Skin epidermis (tissue), 12 donors: ENCODE measurements at regions not wholly inside any gene's neighbourhood (a gene's known extent, or its start where the extent isn't known, plus 50 kb on each side); places are given as distances from the start of the nearest gene placed in this dataset.

Experiments
- H3K27ac ChIP-seq, 21 experiments: fragments of 200-600 bp; sonication (generic) in 11 of 21; one replicate each; pipeline ENCODE4 v1.5.0; 2020; ENCODE audit warnings: mild to moderate bottlenecking in 3 of 21, inconsistent platforms in 2 of 21, moderate library complexity in 2 of 21
- H3K4me3 ChIP-seq, 7 experiments: fragments of 200-600 bp; sonication (generic) in 2 of 7; one replicate each; pipeline ENCODE4 v1.5.0; 2020; ENCODE audit warnings: inconsistent platforms in 2 of 7, mild to moderate bottlenecking in 2 of 7, moderate library complexity in 1 of 7

DNA sequence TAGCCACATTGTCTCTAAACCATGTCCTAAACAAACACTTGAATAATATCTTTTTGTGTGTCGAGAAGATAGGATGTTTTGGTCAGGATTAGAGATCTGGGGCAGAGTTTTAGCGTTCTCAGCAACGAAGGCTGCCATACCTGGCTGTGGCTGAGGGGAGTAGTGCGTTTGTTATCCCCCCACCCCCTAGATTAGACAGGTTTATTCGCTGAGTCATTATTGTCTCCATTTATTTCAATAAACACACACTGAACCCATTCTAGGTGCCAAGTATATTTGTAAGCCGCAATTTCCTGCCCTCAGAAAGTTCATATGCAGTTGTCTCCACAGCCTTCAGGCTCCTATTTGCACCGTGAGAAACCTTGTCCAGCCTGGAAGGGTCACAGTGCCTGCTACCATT, 1684.8 kb upstream of the TENM3 start:
- H3K27ac ChIP-seq = no peak overlapping the region

DNA sequence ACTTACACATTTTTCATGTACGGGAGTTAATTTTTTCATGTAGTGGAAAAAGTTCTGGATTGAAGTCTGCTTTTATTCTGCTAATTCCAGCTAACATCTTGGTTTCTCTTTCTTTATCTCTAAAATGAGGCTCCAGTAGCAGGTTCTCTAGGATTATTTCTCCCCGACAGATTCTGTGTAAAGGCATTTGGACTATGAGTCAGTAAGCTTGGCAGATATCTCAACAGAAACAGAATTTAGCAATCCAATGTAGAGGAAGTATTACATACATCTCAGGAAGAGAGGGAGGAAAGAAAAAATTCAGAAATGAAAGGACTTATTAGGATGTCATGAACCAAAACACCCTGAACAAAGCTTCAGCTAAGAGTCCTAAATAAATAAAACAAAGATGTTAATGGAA, 1682.3 kb upstream of the TENM3 start:
- H3K27ac ChIP-seq = no peak overlapping the region

More for the DNA sequence above, 1684.8 kb upstream of the TENM3 start:
- H3K4me3 ChIP-seq = no peak overlapping the region

DNA sequence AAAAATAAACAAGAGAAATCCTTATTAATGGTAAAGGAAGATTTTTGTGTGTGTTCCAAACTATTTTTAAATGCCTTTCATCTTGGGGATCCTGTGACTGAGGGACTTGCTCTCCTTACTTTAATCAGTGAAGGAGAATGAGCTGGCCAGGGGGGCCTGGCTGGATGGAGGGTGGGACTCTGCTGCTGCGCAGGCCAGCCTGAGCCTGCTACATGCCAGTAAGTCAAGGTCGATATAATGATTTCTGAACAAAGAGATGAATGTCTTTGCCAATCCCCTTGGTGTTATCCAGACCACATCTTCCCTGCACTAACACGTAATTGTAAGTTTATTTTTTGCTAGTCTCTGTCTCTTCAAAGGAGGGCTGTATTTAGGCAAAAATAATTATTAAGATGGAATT, 1679.2 kb upstream of the TENM3 start:
- H3K4me3 ChIP-seq = no peak overlapping the region

More for the DNA sequence above, 1682.3 kb upstream of the TENM3 start:
- no peak overlapping the region for H3K4me3 ChIP-seq

DNA sequence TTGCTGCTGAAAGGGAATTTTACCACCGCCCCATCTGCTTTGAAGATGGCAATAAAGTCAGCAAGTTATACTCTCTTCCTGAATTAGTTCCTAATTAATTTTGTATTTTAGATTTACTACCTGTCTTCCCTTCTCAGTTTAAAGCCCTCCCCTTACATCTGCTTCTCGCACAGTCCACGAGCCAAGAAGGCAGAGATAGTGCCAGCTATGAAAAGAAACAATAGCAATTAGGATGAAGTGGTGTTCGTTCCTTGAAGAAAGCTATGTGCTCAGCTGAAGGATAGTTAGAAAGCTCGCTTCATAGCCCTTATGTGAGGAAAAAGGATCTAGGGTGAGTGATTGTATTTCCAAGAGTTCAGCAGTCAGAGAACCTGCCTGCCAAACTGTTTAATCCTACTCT, 1678.8 kb upstream of the TENM3 start:
- H3K27ac ChIP-seq = no peak overlapping the region
- H3K4me3 ChIP-seq = no peak overlapping the region

More for the DNA sequence above, 1679.2 kb upstream of the TENM3 start:
- H3K27ac ChIP-seq = no peak overlapping the region

DNA sequence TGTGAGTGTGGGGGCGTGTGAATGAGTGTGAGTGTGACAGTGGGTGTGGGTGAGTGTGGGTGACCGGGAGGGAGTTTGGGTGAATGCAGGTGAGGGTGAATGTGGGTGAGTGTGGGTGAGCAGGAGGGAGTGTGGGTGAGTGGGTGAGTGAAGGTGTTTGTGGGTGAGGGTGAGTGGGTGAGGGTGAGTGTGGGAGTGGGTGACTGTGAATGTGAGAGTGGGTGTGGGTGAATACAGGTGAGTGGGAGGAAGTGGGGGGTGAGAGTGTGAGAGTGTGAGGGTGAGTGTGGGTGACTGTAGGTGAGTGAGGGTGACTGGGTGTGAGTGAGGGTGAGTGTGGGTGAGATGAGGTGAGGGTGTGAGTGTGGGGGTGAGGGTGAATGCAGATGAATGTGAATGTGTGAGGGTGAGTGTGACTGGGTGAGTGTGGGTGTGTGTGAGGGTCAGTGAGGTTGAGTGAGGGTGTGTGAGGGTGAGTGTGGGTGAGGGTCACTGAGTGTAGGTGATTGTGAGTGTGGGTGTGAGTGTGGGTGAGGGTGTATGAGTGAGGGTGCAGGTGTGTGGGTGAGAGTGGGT, 1677.3 kb upstream of the TENM3 start:
- Histone ChIP-seq H3K4me3 (no peak overlapping the region), H3K27ac (no peak overlapping the region)

DNA sequence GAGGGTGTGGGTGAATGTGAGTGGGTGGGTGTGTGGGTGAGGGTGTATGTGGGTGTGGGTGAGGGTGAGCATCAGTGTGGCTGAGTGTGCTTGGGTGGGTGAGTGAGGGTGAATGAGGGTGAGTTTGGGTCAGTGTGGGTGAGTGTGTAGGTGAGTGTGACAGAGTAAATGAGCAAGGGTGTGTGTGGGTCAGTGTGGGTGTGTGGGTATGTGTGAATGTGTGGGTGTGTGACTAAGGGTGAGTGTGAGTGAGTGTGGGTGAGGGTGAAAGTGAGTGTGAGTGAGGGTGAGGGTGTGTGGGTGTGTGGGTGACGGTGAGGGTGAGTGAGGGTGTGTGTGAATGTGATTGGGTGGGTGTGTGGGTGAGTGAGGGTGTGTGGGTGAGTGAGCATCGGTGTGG, 1676.7 kb upstream of the TENM3 start:
- Histone ChIP-seq H3K27ac (no peak overlapping the region), H3K4me3 (no peak overlapping the region)

DNA sequence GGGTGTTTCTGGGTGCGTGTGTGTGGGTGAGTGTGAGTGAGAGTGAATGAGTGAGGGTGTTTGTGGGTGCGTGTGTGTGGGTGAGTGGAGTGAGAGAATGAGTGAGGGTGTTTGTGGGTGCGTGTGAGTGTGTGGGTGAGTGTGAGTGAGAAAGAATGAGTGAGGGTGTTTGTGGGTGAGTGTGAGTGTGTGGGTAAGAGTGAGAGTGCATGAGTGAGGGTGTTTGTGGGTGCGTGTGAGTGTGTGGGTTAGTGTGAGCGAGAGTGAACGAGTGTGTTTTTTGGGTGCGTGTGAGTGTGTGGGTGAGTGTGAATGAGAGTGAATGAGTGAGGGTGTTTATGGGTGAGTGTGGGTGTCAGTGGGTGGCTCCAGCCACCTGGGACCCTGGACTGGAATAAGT, 1676.1 kb upstream of the TENM3 start:
- no peak overlapping the region for H3K27ac ChIP-seq

DNA sequence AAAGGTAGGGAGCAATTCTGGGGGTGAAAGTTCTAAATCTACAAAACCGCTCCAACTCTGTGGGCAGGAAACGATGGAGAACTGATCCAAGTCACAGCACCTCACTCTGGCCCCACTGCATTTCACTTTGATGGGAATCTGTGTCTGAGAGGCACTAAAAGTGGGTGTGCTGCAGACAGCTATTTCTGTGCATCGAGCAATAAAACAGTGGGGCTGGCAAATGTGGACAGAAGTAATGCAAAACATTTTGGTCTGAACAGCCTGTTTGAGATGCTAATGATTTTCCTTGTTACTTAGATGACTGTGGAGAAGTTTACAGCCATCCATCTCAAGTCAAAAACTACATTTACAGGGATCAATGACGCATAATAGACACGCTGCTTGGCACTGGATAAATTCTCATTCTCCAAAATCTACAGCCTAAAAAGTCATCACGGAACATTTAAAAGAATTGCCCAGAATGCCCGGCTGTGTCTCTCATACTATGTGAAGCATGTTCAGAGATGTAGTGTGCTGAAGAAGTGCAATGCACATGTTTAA, 1671.6 kb upstream of the TENM3 start:
- Histone ChIP-seq H3K4me3 (no peak overlapping the region), H3K27ac (no peak overlapping the region)

More for the DNA sequence above, 1676.1 kb upstream of the TENM3 start:
- H3K4me3 ChIP-seq = no peak overlapping the region

DNA sequence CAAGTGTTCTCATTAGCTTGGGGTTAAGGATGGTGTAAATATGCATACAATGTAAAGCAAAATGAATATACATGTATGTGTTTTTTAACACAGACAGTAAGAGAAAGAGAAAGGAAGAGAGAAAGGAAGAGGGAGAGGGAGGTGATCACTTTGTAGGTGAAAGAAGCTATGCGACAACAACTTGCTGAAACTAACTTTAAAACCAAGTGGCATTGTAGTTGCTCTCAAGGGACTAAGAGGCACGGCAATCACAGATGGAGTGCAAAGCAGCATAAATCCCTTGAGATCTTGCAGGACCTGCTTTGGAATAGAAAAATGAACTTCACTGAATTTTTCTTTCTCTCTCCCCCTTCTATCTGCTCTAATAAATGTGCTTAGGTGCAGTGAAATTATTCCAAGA, 1665.0 kb upstream of the TENM3 start:
- no peak overlapping the region for H3K27ac ChIP-seq

DNA sequence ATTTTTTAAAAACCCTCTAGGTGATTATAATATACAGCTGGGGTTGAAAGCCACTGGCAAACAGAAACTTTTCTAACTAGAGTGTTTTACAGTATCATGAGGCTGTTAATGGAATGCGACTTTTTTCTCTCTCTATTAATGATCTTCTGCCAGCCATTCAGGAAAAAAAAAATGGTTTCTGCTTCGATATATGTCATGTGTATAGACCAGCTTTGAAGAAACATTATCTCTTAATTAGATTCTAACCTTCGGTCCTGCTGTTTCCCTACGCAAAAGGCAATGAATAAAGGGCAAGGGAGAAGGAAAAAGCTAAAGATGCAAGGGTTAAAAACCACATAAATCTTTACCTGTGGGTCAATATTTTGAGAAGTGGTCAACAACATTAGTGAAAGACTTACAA, 1662.1 kb upstream of the TENM3 start:
- H3K27ac ChIP-seq = no peak overlapping the region

More for the DNA sequence above, 1665.0 kb upstream of the TENM3 start:
- no peak overlapping the region for H3K4me3 ChIP-seq

DNA sequence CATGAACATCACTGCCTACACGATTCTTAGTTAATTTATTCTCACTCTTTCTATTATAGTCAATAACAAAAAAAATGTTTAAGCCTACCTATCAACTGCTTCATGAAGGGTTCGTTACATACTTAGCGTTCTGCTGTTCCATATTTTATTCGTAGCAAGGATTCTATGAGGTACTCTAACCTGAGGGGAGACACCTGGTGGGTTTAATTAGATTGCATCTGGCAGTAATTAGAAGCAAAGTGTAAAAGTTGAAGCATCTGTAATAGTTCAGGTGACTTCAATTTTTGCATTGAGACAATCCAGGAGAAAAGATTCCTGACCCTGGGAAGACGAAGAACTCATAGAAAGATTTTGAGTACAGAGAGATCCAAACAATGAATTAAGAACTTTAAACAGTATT, 1655.8 kb upstream of the TENM3 start:
- no peak overlapping the region for H3K4me3 ChIP-seq
- H3K27ac ChIP-seq = no peak overlapping the region

More for the DNA sequence above, 1662.1 kb upstream of the TENM3 start:
- no peak overlapping the region for H3K4me3 ChIP-seq

DNA sequence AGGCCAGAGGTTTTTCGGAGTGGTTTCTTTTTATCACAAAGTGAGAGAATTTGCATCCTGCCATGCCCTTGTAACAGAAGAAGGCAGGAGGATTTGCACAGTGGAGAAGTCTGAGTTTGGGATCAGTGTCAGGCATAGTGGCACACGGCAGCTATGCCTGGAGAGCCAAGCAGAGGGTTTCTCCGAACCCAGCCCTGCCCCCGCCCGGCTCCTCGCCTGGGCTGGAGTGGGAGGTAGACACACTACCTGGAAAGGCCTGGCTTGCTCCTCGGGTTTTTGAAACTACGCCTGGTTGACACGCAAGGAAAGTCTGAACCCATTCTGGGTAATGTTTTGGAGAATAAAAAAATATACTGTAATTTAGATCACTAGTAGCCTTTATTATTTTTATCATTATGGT, 1653.6 kb upstream of the TENM3 start:
- H3K27ac ChIP-seq = no peak overlapping the region

DNA sequence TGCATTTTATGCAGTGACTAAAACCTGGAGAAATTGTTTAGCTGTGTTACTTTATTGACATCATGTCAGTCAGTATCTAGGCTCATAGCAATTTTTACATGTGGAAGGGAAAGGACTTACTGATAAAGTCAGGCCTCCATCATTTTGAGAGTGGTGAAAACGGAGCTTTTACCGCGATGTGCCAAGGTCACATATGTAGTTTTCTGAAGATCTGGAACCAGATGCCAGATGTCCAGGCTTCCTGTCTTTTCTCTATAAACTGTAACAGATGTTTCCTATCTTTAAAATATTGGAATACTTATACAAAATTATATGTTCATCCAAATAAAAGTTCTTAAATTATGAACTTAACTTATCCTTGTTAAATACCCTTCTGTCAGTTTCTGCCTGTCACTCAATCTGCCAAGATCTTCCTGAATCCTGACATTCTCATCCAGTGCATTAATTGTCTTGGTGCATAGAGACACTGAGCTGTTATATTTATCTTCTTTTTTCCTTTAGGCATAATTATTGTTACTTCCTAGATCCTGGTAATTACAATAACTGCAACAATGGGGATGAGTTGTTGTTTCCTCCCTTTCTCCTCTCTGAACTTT, 1646.2 kb upstream of the TENM3 start:
- H3K27ac ChIP-seq = no peak overlapping the region
- no peak overlapping the region for H3K4me3 ChIP-seq

More for the DNA sequence above, 1653.6 kb upstream of the TENM3 start:
- no peak overlapping the region for H3K4me3 ChIP-seq

DNA sequence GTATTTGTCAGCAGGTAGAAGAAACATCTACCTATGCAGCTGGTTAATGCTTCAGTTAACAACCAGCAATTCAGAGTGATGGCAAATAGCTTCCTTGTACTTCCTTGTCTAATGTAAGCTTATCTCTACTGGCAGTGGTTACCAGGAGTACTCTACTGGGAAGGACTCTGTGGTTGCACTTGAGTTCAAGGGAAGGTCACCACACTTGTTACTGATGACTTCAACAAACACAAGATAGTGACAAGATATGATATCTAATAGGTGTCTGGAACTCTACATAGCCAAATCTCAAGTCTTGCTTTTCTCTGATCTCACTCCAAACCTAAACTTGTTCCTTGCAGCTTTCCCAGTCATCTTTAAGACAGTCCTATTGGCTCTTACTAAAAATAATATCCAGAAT, 1644.9 kb upstream of the TENM3 start:
- Histone ChIP-seq H3K27ac (no peak overlapping the region), H3K4me3 (no peak overlapping the region)

DNA sequence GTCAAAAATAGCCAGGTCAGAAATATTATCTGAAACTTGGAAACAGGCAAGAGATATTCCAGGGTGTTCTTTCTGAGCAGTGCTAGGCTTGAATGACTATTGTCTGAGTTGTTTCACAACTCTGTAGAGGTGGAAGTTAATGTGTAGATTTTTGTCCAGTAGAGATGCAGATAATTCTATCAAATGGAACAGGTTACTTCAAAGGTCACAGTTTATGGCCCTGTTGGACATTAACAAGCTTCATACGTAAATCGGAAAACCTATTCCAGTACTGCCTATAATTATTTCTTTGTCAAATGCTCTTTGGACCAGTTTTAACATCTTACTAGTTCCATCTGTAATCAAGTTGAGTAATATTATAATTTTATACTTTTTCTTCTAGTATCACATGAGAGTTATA, 1639.4 kb upstream of the TENM3 start:
- Histone ChIP-seq H3K27ac (no peak overlapping the region), H3K4me3 (no peak overlapping the region)

DNA sequence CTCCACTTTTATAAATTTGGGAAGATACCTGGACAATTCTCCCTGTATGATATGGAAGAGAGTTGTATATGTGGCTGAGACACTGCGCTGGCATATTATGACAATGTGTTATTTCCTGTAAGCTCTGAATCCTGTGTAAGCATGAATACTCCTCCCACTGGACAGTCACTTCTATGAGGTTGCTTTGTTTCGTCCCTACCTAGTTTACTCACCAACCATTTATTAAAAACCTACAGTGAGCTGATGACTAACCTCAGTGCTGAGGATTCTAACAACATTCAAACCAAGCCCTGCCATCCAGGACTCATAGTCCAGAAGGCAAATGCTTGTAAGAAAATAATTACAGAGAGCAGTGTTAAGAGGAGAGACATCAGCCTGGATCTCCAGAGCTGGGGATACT, 1632.9 kb upstream of the TENM3 start:
- Histone ChIP-seq H3K4me3 (no peak overlapping the region), H3K27ac (no peak overlapping the region)

DNA sequence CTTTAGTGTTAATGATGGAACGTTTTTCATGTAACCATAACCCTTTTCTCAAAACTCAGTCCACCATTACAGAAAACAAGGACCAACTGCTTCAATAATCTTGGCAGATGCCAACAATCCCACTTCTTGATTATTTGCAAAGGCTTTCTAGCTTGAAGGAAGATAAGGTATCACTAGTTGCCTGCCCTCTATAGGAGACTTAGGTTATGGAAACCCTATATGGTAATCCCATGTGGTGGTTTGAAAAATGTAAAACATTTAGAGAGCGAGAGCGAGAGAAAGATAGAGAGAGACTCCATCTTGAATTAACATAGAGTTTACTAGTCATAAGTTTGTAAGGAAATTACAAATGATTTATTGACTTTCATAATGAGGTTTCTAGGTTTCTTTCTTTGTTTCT, 1627.5 kb upstream of the TENM3 start:
- no peak overlapping the region for H3K4me3 ChIP-seq

DNA sequence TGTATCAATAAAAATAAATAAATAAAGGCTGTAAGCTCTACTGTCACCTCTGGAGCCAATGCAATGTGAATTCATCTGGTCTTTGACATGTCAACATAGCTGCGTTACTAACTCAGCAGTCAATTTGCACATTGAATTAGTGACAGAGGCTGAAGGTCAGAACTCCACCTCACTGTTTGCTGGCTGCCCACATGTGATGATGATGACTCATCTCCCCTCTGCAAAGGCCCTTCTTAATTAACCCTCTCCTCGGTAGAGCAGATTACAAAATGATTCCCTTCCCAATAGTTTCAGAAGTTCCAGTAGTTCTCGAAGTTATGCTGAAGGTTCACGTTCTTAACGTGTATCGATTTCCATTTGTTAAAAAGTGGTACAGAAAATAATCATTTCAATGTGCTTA, 1626.0 kb upstream of the TENM3 start:
- Histone ChIP-seq H3K27ac (no peak overlapping the region), H3K4me3 (no peak overlapping the region)

More for the DNA sequence above, 1627.5 kb upstream of the TENM3 start:
- no peak overlapping the region for H3K27ac ChIP-seq

DNA sequence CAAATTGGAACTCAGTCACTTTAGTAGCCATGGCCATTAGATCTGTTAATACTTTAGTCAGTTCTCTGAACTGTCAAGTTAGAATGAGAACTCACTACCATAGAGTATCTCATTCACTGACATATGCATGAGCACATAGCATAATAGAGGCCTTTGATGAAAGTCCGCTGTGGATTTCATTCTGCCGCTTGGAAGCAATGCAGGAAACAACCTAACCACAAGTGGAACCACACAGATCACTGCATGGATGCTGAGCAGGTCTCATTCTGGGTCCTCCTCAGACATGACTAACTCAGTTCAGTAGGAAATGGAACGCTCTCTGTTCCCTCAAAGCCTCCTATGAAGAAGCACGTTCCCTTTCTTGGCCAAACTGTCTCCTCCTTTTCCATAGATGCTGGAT, 1624.8 kb upstream of the TENM3 start:
- no peak overlapping the region for H3K27ac ChIP-seq
- no peak overlapping the region for H3K4me3 ChIP-seq

DNA sequence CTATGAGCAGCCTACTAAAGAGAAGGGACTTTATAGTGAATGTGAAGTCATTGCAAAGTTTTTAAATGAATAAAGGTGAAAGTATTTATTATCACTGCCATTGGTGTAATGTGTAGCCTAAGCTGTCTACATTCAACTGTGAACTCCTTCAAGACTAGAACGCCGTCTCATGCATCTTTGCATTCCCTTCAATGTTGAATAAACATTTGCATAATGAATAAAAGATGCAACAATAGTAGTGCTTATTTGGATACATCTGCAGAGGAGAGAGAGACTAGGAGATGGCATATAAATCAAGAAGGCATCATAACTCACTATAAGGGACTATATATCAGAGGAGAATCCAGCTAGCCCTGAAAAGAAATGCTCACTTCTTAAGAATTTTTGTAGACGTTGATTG, 1623.8 kb upstream of the TENM3 start:
- Histone ChIP-seq H3K4me3 (no peak overlapping the region), H3K27ac (no peak overlapping the region)

DNA sequence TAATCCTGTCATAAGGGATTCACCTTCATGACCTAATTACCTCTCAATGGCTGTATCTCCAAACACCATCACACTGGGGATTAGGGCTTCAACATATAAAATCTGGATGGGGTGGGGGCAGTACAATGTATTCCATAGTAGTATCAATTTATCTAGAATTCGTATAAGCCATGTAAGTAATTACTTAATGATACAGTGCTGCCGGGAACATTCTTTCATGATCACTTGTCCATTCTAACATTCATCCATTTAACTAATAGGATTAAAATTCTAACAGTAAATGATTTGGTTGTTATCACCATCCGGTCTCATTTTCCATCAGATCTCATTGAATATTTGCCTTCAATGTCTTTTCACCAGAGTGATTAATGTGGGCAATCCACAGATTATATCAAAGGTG, 1620.9 kb upstream of the TENM3 start:
- Histone ChIP-seq H3K27ac (no peak overlapping the region), H3K4me3 (no peak overlapping the region)

DNA sequence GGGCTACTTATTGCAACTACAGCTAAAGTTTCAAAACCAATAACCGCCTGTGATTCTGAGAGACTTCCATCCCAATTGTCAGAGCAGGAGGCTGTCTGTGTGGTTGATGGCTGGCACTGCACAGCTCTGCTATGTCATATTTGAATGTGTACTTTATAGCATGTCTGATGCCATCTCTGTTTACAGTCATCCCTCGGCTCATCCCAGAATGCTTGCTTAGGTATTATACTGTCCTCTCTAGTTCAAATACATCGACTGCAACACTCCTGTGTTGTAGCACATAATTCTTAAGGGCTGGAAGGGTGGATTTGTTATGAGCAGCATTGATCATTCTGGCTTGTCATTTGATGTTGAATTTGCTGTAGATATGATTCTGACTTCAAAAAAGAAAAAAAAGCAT, 1617.5 kb upstream of the TENM3 start:
- Histone ChIP-seq H3K27ac (no peak overlapping the region), H3K4me3 (no peak overlapping the region)
